ENCODE measurements at regions not wholly inside any gene's neighbourhood (a gene's known extent, or its start where the extent isn't known, plus 50 kb on each side); places are given as distances from the start of the nearest gene placed in this dataset.

DNA sequence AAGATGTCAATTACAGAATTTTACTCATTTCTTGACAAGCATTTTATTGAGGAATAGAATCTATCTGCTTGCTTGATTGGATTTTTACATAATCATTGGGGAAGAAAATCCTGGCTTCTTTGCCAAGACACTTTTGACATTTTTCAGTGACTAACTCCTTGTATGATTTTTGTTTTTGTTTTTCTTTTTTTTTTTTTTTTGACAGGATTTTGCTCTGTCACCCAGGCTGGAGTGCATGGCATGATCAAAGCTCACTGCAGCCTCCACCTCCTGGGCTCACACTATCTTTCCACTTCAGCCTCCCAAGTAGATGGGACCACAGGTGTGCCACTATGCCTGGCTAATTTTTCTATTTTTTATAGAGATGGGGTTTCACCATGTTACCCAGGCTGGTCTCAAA lies 672.3 kb upstream of the RGMB start:
- TF ChIP-seq EZH2 (IDR thresholded peaks at IDR 0.05; ENCODE audit: insufficient read depth, poor library complexity, severe bottlenecking) = no peak
- no peak for TF ChIP-seq EZH2phosphoT487 (IDR thresholded peaks at IDR 0.05; ENCODE audit: insufficient read depth, low read depth)

Data from GM23248 (cell line).